ENCODE measurements at regions not wholly inside any gene's neighbourhood (a gene's known extent, or its start where the extent isn't known, plus 50 kb on each side); places are given as distances from the start of the nearest gene placed in this dataset.

DNA sequence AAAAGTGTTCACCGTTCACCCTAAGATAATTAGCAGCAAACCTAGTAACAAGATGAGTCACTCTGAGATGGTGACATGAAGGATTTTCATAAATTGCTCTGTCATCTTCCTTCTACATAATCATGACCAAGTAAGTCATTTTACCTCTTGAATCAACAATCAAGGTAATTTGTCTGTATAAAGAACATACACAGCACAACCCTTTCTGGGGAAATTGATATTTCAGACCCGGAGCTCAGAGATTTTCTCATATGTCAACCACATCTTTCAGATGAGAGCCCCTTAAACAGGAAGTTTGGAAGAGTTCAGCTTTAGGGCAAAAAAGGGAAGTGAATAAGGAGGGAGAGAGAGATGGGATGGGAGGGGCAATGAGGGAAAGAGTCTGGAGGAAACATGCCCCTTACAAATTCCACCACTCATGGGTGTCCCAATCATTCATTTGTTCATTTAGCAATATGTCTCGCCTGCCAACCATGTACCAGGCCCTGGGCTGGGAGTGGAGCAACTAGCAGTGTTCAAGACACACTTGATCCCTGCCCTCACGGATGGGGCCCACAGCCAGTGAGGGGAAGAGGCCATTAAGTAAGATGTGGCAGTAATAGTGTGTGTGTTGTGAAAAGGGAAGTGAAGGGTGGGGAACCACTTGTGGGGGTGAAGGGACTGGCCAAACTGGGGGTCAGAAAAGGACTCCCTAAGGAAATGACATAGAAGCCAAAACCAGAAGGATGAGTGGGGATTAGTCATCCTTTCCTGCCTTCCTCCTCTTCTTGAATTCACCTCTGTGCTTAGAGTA, 190.9 kb downstream of the MAFB start:
- TF ChIP-seq, protein P1, sequence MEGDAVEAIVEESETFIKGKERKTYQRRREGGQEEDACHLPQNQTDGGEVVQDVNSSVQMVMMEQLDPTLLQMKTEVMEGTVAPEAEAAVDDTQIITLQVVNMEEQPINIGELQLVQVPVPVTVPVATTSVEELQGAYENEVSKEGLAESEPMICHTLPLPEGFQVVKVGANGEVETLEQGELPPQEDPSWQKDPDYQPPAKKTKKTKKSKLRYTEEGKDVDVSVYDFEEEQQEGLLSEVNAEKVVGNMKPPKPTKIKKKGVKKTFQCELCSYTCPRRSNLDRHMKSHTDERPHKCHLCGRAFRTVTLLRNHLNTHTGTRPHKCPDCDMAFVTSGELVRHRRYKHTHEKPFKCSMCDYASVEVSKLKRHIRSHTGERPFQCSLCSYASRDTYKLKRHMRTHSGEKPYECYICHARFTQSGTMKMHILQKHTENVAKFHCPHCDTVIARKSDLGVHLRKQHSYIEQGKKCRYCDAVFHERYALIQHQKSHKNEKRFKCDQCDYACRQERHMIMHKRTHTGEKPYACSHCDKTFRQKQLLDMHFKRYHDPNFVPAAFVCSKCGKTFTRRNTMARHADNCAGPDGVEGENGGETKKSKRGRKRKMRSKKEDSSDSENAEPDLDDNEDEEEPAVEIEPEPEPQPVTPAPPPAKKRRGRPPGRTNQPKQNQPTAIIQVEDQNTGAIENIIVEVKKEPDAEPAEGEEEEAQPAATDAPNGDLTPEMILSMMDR (IDR thresholded peaks at IDR 0.05): no peak
- no peak for TF ChIP-seq POLR2AphosphoS5 (IDR thresholded peaks at IDR 0.05)
- no peak for TF ChIP-seq POLR2A (IDR thresholded peaks at IDR 0.05)
